ENCODE measurements at regions not wholly inside any gene's neighbourhood (a gene's known extent, or its start where the extent isn't known, plus 50 kb on each side); places are given as distances from the start of the nearest gene placed in this dataset.
A peak's percentile ranks its signal among the peaks of the same experiment; 100 is the strongest.
"Not testable (repeated sequence)": the region's sequence is repeated elsewhere in the genome, so short reads cannot be mapped to it uniquely, and the experiment has no call there.

DNA sequence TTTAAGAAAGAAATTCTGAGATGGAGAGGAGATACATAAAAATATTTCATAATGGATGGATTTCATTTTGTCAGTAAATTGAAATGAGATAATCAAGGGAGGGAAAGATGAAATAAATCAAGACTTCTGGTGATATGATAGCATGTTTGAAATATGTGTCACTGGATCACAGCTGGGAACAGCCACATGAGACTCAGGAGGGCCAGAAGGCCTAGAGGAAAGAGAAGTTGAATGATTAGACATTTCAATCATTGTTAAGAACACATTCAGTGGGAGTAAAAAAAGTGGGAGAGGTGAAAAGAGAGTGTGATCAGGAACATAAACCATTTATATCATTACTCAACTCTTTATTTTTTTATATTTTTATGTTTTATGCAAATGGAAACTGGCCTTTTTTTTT, 933.4 kb downstream of the KCNJ2 start:
- DNase-seq (ENCODE audit: low read depth in 3 of 3, low spot score in 2 of 3): no peak

DNA sequence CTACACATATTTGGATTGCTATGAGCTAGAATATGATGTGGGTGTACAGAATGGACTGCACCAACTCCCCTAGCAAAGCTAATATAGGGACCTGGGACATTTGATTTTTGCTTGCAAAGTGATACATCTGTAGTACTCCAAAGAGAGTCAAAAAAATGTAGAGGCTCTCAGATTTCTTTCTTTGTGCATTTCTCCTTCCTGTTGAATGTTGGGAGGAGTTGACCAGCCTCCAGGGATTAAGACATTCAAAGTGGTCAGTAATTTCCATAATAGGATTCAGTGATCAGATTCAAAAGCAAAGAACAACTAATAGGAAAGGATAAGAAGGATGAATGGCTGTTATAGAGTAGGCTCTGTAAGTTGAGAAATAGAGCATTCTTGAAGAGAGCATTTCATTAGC, 934.9 kb downstream of the KCNJ2 start:
- no peak for DNase-seq (ENCODE audit: low read depth in 3 of 3, low spot score in 2 of 3)

DNA sequence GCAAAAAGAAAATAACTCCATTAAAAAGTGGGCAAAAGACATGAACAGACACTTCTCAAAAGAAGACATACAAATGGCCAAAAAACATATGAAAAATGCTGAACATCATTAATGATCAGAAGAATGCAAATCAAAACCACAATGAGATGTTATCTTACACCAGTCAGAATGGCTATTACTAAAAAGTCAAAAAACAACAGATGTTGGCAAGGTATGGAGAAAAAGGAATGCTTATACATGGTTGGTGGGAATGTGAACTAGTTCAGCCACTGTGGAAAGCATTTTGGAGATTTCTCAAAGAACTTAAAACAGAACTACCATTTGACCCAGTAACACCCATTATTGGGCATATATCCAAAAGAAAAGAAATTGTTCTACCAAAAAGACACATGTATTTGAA, 936.7 kb downstream of the KCNJ2 start:
- not testable (repeated sequence) for DNase-seq (ENCODE audit: low read depth in 3 of 3, low spot score in 2 of 3)

DNA sequence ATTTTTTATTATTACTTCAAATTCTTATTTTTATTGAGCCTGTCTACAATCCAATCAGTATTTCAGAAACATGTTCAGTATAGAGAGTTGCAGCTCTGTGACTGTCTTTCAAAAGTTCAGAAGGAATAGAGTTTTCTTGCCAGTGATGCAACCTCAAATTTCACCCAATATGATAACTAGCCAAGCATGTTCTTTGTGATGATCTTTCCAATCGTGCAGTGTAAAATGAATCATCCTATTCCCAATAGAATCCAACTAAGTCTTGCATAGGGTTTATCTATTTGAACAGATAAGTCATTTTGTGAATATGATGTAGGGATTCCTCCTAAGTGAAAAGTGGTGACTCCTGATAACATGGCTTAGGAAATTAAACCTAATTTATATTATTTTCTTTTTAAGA, 937.8 kb downstream of the KCNJ2 start:
- no peak for DNase-seq (ENCODE audit: low read depth in 3 of 3, low spot score in 2 of 3)

DNA sequence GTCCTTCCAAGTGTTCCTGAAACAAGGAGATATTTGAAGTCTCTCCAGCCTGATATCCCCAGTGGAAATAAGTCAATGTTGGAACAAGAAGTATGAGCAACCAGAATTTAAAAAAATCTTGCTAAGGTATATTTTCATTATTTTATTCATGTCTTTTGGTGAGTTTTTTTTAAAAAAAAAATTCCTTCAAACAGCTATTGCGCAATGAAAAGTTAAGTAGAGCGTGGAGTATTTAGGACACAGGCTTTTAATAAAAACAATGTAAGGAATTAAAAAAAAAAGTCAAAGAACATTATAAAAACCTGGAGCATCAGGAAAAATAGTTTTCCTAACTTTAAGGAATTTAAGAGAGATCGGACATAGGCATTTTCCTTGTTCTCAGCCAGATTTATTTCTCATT, 940.4 kb downstream of the KCNJ2 start:
- DNase-seq (ENCODE audit: low read depth in 3 of 3, low spot score in 2 of 3): no peak

DNA sequence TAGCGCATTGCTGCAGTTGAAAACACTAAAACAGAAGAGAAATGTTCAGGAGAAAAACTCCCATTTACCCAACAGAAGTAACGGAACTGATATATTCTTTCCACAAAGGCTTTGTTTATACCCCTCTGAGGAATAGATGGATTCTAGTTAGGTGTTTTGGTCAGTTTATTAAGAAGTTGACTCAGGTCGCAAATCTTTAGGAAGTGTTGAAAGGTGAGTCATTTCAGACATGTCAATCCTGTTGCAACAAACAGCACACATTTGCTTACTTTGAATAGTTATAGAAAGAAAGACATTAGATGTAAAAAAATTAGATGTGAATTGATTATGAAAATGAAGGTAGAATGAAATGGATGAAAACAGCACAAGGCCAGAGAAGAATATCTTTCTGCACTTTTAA, 941.0 kb downstream of the KCNJ2 start:
- no peak for DNase-seq (ENCODE audit: low read depth in 3 of 3, low spot score in 2 of 3)

DNA sequence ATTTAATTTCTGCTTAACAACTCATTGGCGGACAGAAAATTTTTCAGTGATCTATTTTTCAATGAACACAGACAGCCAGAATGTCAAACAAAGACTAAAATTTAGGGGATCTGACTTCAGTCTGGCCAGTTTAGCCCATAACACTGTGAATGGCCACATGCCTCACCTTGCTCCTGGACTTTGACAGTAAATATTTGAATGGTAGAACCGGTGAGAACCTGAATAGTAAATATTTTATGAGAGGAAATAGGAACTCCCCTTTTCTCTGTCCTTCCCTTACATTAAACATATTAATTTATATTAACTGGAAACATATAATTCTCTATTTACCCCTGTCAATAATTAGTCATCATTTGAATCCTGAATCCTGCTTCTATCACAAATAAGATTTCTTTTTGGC, 942.1 kb downstream of the KCNJ2 start:
- DNase-seq (ENCODE audit: low read depth in 3 of 3, low spot score in 2 of 3): no peak

DNA sequence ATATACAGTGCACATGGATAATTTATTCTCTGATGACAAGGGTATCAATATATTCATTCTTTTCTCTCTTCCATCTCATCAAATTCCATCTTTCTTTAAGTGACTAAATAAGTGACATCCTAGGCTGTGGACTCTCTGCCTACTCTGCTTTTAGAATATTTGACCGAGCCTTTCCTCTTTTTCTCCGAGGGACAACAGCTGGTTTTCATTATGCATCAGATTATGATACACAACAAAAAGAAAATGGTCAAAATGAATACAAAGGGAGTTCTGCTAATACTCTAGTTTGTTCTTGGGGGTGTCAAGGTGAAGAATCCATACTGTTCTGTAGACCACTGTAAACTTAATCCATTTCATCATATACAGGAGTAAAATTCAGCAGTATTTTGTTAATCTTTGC, 942.6 kb downstream of the KCNJ2 start:
- DNase-seq (ENCODE audit: low read depth in 3 of 3, low spot score in 2 of 3): no peak

DNA sequence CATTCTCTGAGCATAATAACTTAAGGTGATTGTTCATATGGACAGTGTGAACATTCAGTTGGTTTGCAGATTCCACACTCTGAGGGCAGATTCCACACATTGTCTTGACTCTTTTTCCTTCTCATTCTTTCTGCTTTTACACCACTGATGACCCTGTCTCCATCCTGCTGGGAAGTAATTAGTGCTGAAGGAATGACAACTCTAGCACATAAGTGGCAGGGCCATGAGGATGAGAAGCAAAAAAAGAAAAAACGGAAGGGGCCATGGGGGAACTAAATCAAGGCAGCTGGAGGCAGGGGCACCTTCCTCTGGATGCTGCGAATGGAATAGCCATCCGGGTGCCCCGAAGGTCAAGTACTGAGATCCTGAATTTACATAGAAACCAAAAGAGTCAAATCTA, 944.0 kb downstream of the KCNJ2 start:
- DNase-seq (ENCODE audit: low read depth in 3 of 3, low spot score in 2 of 3): no peak

DNA sequence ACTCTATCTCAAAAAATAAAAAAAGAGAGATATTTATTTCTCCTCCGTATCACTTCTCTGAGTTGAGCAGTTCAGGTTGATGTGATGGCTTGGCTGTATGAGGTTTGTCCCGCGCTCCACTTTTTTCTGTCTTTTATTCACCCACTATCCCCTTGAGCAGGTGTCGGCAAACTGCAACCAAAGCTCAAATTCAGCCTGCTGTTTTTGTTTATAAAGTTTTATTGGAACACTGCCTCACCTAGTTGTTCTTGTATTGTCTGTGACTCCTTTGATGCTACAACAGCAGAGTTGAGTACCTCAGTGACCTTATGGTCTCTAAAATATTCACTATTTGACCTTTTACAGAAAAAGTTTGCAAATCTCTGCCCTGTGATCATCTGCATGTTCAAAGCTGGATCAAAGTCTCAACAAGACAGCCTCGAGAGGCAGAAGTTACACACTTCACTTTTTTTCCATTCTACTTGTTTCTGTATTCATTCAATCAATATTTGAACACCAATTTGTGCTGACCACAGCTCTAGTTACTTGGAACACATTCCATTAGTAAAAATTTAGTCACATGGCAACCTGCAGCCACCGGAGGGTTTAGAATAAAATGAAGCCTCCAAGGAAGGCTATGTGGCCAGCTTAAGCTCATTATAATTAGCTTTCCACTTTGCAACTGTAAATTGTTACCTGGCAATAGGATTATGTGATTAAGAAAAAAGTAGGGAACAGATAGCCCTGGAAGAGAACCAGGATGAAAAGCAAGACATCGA, 945.8 kb downstream of the KCNJ2 start:
- no peak for DNase-seq (ENCODE audit: low read depth in 3 of 3, low spot score in 2 of 3)

DNA sequence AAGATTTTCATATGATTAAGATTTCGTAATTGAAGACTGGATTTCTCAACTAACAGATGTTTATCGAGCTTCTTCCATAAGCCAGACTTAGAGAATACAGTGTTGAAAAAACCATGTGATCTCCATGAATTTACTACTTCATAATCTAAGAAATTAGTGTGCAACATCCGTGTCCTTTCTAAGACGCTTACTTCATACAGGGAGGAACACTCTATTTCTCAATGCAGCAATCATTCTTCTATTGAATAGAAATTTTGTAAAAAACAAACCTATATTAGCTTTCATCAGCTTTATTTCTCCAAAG, 946.3 kb downstream of the KCNJ2 start:
- no peak for DNase-seq (ENCODE audit: low read depth in 3 of 3, low spot score in 2 of 3)

DNA sequence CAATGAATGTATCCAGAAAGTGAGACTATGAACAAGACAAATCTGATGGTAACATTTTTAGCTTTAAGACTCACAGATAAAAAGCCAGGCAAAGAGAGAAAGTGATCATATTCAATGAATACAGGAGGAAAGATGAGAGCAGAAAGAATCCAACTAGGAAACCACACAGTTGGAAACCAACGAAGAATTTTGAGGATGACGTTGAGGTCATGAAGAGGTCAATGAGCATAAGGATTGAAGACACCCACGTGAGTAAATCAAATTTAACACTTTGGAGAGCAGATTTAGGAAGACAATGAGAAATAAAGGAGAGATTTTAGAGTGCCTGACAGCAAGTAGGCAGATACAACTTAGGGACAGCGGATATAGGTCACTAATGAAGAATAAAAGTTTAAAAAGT, 948.1 kb downstream of the KCNJ2 start:
- no peak for DNase-seq (ENCODE audit: low read depth in 3 of 3, low spot score in 2 of 3)

DNA sequence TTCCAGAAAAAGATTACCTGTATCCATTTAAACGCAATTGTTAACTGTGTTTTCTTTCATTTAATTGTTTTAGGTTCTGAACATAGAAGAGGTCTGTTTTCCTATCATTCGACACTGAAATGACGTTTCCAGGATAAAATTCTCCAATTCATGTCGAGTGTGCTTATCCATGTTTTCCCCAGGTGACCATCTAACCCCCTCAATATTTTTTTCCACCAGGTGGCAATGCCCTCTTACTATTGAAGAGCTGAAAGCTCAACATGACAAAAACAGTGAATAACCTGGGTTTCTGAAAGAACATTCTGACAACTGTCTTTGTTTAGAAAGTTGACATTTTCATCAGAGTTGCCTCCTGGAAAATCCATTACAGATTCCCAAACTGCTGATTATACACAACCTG, 948.7 kb downstream of the KCNJ2 start:
- peak; percentile 4 to 14 (median 4) for DNase-seq (ENCODE audit: low read depth in 3 of 3, low spot score in 2 of 3)

DNA sequence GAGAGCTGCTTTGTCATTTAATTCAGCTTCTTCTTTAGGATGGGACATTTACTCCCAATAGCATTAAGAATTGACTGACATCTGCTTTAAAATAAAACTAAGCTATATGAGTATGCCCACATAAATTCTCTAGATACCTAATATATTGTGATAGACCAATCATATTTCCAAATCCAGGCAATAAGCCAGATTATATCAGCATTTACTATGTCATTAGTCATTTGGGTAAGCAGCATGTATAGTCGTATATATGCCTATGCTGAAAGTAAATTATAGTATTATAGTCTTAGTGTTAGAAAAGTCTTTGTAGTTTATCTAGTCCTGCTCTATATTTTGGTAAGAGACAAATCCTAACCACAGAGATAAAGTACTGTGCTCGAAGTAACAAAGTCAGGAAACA, 958.1 kb downstream of the KCNJ2 start:
- DNase-seq (ENCODE audit: low read depth in 3 of 3, low spot score in 2 of 3): no peak

DNA sequence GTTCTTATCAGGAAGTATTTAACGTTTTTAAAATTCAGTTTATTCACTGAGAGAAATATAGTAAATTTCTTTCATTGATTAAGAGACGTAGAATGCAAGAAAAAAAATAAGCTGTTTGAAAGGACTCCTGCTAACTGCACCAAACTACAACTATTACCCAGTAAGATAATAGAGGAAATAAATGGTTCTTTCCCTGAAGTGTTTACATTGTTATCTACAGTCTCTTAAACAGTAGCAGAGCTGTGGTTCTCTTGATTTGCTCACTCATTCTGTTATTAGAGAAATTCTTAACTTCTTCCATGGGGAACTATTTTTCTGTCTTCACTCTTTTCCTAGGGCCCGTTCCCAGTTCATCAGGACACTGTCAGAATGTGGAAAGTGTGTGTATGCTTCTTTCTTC, 973.0 kb downstream of the KCNJ2 start:
- DNase-seq (ENCODE audit: low read depth in 3 of 3, low spot score in 2 of 3): no peak

DNA sequence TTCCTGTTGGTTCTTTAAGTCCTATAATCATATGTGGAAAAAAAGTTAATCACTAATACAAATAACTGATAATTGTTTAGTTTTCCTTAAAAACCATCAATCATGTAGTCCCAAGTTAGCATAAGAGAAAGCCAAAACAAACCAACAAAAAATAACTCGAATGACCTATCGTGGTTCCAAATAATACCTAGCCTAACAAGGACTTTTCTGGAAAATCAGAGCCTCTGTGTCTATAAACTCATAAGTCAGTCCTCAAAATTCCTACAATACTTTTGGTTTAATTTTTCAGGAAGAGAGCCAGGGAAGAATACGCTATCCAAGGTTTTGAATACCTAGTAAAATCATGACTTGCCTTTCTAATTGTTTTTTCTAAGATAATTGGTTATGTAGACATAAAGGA, 975.3 kb upstream of the SOX9 start:
- DNase-seq (ENCODE audit: low read depth in 3 of 3, low spot score in 2 of 3): no peak

DNA sequence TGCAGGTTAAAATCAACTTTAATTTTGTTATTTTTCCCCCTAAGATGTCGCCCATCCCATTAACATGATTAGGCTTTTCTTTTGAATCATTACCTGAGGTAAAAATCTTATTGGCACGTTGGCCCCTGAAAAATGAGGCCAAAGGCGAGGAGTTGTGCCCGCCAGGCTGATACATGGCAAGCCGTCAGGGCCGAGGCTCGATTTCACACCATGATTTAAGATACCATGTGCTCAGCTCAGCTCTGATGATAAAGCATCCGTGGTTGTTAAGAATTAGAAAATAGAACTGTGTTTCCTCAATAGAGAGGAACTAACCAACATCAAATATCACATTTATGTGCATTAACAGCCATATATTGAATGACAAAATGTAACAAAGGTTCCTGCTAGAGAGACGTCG, 972.9 kb upstream of the SOX9 start:
- no peak for DNase-seq (ENCODE audit: low read depth in 3 of 3, low spot score in 2 of 3)

DNA sequence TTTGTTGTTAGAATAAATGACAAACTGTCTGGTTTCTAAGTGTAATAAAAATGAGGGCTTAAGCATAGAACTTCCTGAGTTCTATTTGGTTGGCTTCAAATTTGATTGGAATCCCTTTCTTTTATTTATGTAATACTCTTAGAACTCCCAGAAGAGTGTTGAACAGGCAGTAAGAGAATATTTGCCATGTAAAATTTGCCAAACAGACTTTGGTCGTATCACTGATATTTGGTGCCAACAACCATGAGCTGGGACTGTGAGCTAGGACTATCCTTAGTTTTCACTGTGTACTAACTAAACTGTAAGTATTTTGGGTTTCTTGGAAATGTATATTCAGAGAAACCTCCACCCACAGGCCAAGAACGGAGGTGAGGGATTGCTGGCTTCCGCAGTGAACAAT, 971.2 kb upstream of the SOX9 start:
- DNase-seq (ENCODE audit: low read depth in 3 of 3, low spot score in 2 of 3): no peak

DNA sequence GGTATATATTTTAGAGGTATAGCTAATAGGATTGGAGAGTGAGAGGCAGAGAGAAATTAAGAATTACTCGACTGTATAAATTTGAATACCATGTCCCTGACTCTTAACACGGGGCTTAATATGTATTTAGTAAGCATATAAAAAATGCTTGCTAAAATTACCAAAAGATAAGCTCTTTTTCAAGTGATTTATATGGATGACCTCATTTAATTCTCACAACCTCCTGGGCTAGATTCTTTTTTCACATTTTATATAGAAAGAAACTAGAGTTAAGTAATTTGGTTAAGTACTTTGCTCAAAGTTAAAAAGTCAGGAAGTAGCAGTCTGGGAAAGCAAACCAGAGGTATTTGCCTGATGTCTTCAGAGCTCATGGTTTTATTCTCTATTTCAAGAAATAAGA, 963.5 kb upstream of the SOX9 start:
- DNase-seq (ENCODE audit: low read depth in 3 of 3, low spot score in 2 of 3): no peak

DNA sequence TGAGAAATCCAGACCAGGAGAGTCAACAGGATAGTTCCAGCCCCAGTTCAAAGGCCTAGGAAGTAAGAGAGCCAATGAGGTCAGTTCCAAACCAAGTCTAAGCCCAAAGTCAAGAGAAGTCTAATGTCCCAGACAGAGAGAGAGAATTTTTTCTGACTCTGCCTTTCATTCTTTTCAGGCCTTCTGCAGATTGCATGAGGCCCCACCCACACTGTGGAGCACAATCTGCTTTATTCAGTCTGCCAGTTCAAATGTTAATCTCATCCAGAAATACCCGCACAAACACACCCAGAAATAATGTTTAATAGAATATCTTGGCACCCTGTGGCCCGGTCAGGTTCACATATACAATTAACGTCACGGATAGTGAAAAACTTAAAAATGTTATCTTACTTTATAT, 962.4 kb upstream of the SOX9 start:
- no peak for DNase-seq (ENCODE audit: low read depth in 3 of 3, low spot score in 2 of 3)

DNA sequence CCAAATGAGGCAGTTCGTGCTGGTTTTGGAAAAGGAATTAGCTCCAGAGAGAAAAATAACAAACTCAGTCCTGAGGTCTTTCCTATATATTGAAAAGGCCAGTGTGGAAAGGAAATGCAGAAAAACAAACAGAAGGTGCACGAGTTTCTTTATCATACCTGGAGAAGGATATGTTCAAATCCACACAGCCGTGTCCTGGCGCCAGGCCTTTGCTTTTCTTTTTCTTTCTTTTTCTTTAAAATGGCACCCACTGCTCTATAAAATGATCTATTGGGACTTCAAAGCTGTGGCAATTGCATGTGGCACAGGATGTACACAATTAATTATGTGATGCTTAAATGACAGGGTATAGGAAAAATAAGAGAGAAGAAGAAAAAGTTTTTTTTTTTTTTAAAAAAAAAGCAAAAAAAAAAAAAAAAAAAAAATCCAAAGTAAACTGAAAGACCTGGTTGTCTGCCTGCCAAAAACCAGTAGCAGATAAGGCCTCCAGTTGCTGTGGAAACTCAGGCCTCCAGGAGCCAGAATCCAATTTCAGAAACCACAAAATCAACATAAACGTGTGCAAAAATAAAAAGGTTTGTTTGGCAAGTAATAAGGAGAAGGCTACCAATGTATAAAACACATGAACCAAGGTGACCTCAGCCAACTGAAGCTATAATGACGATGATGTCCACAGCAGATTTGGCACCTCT, 957.6 kb upstream of the SOX9 start:
- no peak for DNase-seq (ENCODE audit: low read depth in 3 of 3, low spot score in 2 of 3)

DNA sequence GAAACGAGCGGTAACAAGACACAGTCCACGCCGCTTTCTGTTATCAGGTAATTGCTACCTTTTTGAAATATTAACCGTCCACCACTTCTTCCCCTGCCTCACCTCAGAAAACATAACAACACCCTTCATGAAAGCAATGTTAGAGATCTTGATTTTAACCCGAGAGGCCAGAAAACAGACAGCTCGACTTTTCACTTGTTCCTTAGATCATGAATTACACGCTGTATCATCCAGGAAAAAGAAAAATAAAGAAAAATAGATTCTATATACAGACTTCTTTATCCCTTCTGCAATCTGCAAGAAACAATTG, 957.1 kb upstream of the SOX9 start:
- DNase-seq (ENCODE audit: low read depth in 3 of 3, low spot score in 2 of 3): no peak

DNA sequence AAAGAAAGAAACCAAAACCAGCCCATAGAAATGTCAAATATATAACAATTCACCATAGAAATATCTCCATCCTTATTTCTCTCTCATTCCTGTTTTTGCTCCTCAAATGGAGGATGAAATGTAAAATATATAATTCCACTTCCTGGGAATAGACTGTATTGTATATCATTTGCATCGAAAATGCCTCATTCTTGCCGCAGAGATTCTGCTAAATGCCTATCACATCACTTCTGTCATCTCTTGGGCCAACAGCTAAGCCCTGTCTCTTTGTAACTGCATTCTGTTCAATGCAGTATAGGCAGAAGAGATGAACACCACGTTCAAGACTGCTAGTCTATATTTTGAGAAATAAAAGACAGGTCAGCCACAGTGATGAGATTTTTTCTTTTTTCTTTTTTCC, 956.3 kb upstream of the SOX9 start:
- DNase-seq (ENCODE audit: low read depth in 3 of 3, low spot score in 2 of 3): no peak
